Liver (tissue), 7 donors: ENCODE measurements at regions not wholly inside any gene's neighbourhood (a gene's known extent, or its start where the extent isn't known, plus 50 kb on each side); places are given as distances from the start of the nearest gene placed in this dataset.

Experiments
- DNase-seq: peaks from one replicate; pipeline ENCODE4 v3.0.0-alpha.2; 2017; ENCODE audit warnings: low spot score
- H3K27ac ChIP-seq, 2 donors: one replicate each; pipeline ENCODE4 v1.7.0; 2013; ENCODE audit warnings: inconsistent platforms in 2 of 2, low read length in 2 of 2, control low read depth in 1 of 2, low read depth in 1 of 2, mild to moderate bottlenecking in 1 of 2
- H3K27me3 ChIP-seq, 4 donors: one replicate each; pipeline versions ENCODE4 v1.6.1 to v1.7.0; 2013; ENCODE audit warnings: low read length in 3 of 4, inconsistent platforms in 1 of 4, mild to moderate bottlenecking in 1 of 4, moderate library complexity in 1 of 4; ENCODE audit not compliant: control insufficient read depth in 4 of 4, insufficient read depth in 4 of 4
- H3K36me3 ChIP-seq, 4 donors: one replicate each; pipeline versions ENCODE4 v1.6.1 to v1.7.0; 2013; ENCODE audit warnings: low read length in 3 of 4, mild to moderate bottlenecking in 3 of 4, low read depth in 1 of 4, moderate library complexity in 1 of 4; ENCODE audit not compliant: control insufficient read depth in 4 of 4, insufficient read depth in 3 of 4
- H3K4me1 ChIP-seq, 4 donors: one replicate each; pipeline versions ENCODE4 v1.6.1 to v1.7.0; 2013; ENCODE audit warnings: low read length in 3 of 4, mild to moderate bottlenecking in 3 of 4, moderate library complexity in 1 of 4; ENCODE audit not compliant: control insufficient read depth in 4 of 4, insufficient read depth in 4 of 4
- H3K4me3 ChIP-seq, 3 donors: one replicate each; pipeline versions ENCODE4 v1.6.1 to v1.7.0; 2013; ENCODE audit warnings: low read length in 3 of 3, control low read depth in 1 of 3, low read depth in 1 of 3, mild to moderate bottlenecking in 1 of 3
- H3K9ac ChIP-seq, 2 donors: one replicate each; pipeline ENCODE4 v1.7.0; 2013; ENCODE audit warnings: low read length in 2 of 2, mild to moderate bottlenecking in 2 of 2, moderate library complexity in 2 of 2, control low read depth in 1 of 2, low read depth in 1 of 2
- H3K9me3 ChIP-seq, 4 donors: one replicate each; pipeline versions ENCODE4 v1.6.1 to v1.7.0; 2013; ENCODE audit warnings: low read length in 3 of 4; ENCODE audit not compliant: control insufficient read depth in 4 of 4
- EGR1 ChIP-seq, 2 donors: IDR thresholded peaks; 2 replicates each; pipeline ENCODE4 v1.6.1; 2016 to 2018; ENCODE audit warnings: antibody characterized with exemption in 2 of 2, low read depth in 2 of 2
- FOXA1 ChIP-seq: IDR thresholded peaks from 2 replicates; pipeline ENCODE4 v1.6.1; 2016; ENCODE audit warnings: antibody characterized with exemption
- FOXA2 ChIP-seq: IDR thresholded peaks from 2 replicates; pipeline ENCODE4 v1.6.1; 2016; ENCODE audit warnings: antibody characterized with exemption
- HNF4A ChIP-seq, 2 donors: conservative IDR thresholded peaks; 2 replicates each; pipeline ENCODE4 v1.6.1; 2016; ENCODE audit warnings: antibody characterized with exemption in 2 of 2, mild to moderate bottlenecking in 2 of 2
- HNF4G ChIP-seq: IDR thresholded peaks from 2 replicates; pipeline ENCODE4 v1.6.1; 2016; ENCODE audit warnings: antibody characterized with exemption
- JUND ChIP-seq, 2 donors: IDR thresholded peaks; 2 replicates each; pipeline ENCODE4 v1.6.1; 2016; ENCODE audit warnings: antibody characterized with exemption in 2 of 2
- MAX ChIP-seq: IDR thresholded peaks from 2 replicates; pipeline ENCODE4 v1.6.1; 2016; ENCODE audit warnings: antibody characterized with exemption
- REST ChIP-seq: IDR thresholded peaks from 2 replicates; pipeline ENCODE4 v1.6.1; 2016; ENCODE audit warnings: antibody characterized with exemption, mild to moderate bottlenecking
- RXRA ChIP-seq, 2 donors: IDR thresholded peaks; 2 replicates each; pipeline ENCODE4 v1.6.1; 2017 to 2018; ENCODE audit warnings: antibody characterized with exemption in 2 of 2, mild to moderate bottlenecking in 1 of 2
- SP1 ChIP-seq: IDR thresholded peaks from 2 replicates; pipeline ENCODE4 v1.6.1; 2018; ENCODE audit warnings: antibody characterized with exemption, mild to moderate bottlenecking
- YY1 ChIP-seq: IDR thresholded peaks from 2 replicates; pipeline ENCODE4 v1.6.1; 2016; ENCODE audit warnings: antibody characterized with exemption, mild to moderate bottlenecking
- ZBTB33 ChIP-seq: IDR thresholded peaks from 2 replicates; pipeline ENCODE4 v1.6.1; 2016; ENCODE audit warnings: antibody characterized with exemption
- WGBS: extraction: QIAGEN DNeasy Blood & Tissue Kit; methylation state at CpG from one replicate; pipeline ENCODE4 v1.1.7; 2013; 5-methylcytosine and 5-hydroxymethylcytosine counted together
- donor health status: healthy.
- donor health status: healthy.
- donor health status: healthy.
- donor health status: healthy.

GRCh38 chr13:106681536-106681935 is 113.6 kb upstream of the ARGLU1 start:
- Histone ChIP-seq H3K27me3 (no peaks in the 10 kb centered on the region), H3K9ac (no peak overlapping the region), H3K27ac (no peak overlapping the region), H3K36me3 (no peaks in the 10 kb centered on the region), H3K4me1 (peaks cover 0 to 3% (median 1%) of the 10 kb centered on the region in 4 donors), H3K9me3 (no peaks in the 10 kb centered on the region), H3K4me3 (no peak overlapping the region)
- DNase-seq = no peak
- TF ChIP-seq FOXA2 (no peak), FOXA1 (no peak), EGR1 (IDR thresholded peaks at IDR 0.05; ENCODE audit: low read depth in 2 of 2) (no peak), HNF4A (conservative IDR thresholded peaks at IDR 0.05) (no peak), JUND (IDR thresholded peaks at IDR 0.05) (no peak), YY1 (no peak), ZBTB33 (no peak), MAX (no peak)
- WGBS = 39% methylated on average over 3 of the region's 3 CpGs

GRCh38 chr13:106680796-106681472 is 113.0 kb upstream of the ARGLU1 start:
- H3K9ac ChIP-seq = no peak overlapping the region
- peaks cover 0 to 3% (median 1%) of the 10 kb centered on the region in 4 donors for H3K4me1 ChIP-seq
- H3K9me3 ChIP-seq = no peaks in the 10 kb centered on the region
- WGBS = 39% methylated on average over 7 of the region's 7 CpGs
- H3K36me3 ChIP-seq = no peaks in the 10 kb centered on the region
- no peaks in the 10 kb centered on the region for H3K27me3 ChIP-seq
- DNase-seq = no peak
- no peak for TF ChIP-seq YY1
- TF ChIP-seq HNF4G = no peak
- TF ChIP-seq MAX = no peak
- TF ChIP-seq FOXA1 = no peak
- no peak for TF ChIP-seq FOXA2
- no peak for TF ChIP-seq RXRA (IDR thresholded peaks at IDR 0.05)
- H3K27ac ChIP-seq = no peak overlapping the region
- no peak overlapping the region for H3K4me3 ChIP-seq

GRCh38 chr13:106678646-106679418 is 110.9 kb upstream of the ARGLU1 start:
- no peaks in the 10 kb centered on the region for H3K36me3 ChIP-seq
- TF ChIP-seq SP1 = no peak
- no peak for TF ChIP-seq EGR1 (IDR thresholded peaks at IDR 0.05; ENCODE audit: low read depth in 2 of 2)
- TF ChIP-seq REST = no peak
- DNase-seq = no peak
- no peaks in the 10 kb centered on the region for H3K27me3 ChIP-seq
- H3K9me3 ChIP-seq = no peaks in the 10 kb centered on the region
- H3K4me1 ChIP-seq = peaks cover 0 to 3% (median 1%) of the 10 kb centered on the region in 4 donors
- H3K4me3 ChIP-seq = no peak overlapping the region
- WGBS = 59% methylated on average over 5 of the region's 5 CpGs
- H3K9ac ChIP-seq = no peak overlapping the region
- H3K27ac ChIP-seq = no peak overlapping the region
